ENCODE measurements at regions not wholly inside any gene's neighbourhood (a gene's known extent, or its start where the extent isn't known, plus 50 kb on each side); places are given as distances from the start of the nearest gene placed in this dataset.
"Not testable (repeated sequence)": the region's sequence is repeated elsewhere in the genome, so short reads cannot be mapped to it uniquely, and the experiment has no call there.

- no peak for TF ChIP-seq CTCF (IDR thresholded peaks at IDR 0.05; ENCODE audit: low read depth, low read length, missing control alignments)
- Histone ChIP-seq H3K36me3 (replicated peaks) (no peaks in the 10 kb centered on the region), H3K4me3 (ENCODE audit: low read depth, low read length) (no peak overlapping the region), H3K27me3 (replicated peaks) (no peaks in the 10 kb centered on the region), H3K27ac (no peak overlapping the region)
- DNase-seq = no peak
- in situ Hi-C loops (cut with HindIII; ENCODE audit: low pct_ligation_motif_present, low sequenced_read_pairs) = no loop called here
Measured at GRCh38 chr21:28851645-28852044, 141.0 kb downstream of the LTN1 start.

- DNase-seq; H3K27me3 ChIP-seq (replicated peaks); in situ Hi-C loops (cut with HindIII; ENCODE audit: low pct_ligation_motif_present, low sequenced_read_pairs); H3K4me3 ChIP-seq (ENCODE audit: low read depth, low read length); H3K27ac ChIP-seq; H3K36me3 ChIP-seq (replicated peaks): not testable (repeated sequence)
Measured at GRCh38 chr21:28839237-28839636, 153.4 kb downstream of the LTN1 start.

DNA sequence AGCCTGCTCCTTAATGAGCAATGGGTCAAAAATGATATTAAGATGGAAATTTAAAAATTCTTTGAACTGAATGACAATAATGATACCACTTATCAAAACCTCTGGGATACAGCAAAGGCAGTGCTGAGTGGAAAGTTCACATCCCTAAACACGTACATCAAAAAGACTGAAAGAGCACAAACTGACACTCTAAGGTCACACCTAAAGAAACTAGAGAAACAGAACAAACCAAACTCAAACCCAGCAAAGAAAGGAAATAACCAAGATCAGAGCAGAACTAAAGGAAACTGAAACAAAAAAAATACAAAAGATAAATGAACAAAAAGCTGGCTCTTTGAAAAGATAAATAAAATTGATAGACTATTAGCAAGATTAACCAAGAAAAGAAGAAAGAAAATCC lies 155.3 kb downstream of the LTN1 start:
- in situ Hi-C loops (cut with HindIII; ENCODE audit: low pct_ligation_motif_present, low sequenced_read_pairs); H3K4me3 ChIP-seq (ENCODE audit: low read depth, low read length); DNase-seq; H3K36me3 ChIP-seq (replicated peaks); H3K27me3 ChIP-seq (replicated peaks); H3K27ac ChIP-seq: not testable (repeated sequence)

DNA sequence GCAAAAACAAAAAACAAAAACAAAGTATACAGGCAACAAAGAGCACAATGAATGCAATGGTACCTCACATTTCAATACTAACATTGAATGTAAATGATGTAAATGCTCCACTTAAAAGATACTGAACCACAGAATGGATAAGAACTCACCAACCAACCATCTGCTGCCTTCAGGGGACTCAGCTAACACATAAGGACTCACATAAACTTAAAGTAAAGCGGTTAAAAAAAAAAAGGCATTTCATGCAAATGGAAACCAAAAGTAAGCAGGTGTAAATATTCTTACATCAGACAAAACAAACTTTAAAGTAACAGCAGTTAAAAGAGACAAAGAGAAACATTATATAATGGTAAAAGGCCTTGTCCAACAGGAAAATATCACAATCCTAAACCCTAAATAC lies 156.1 kb downstream of the LTN1 start:
- H3K27me3 ChIP-seq (replicated peaks); H3K27ac ChIP-seq; H3K4me3 ChIP-seq (ENCODE audit: low read depth, low read length); in situ Hi-C loops (cut with HindIII; ENCODE audit: low pct_ligation_motif_present, low sequenced_read_pairs); H3K36me3 ChIP-seq (replicated peaks); DNase-seq: not testable (repeated sequence)

DNA sequence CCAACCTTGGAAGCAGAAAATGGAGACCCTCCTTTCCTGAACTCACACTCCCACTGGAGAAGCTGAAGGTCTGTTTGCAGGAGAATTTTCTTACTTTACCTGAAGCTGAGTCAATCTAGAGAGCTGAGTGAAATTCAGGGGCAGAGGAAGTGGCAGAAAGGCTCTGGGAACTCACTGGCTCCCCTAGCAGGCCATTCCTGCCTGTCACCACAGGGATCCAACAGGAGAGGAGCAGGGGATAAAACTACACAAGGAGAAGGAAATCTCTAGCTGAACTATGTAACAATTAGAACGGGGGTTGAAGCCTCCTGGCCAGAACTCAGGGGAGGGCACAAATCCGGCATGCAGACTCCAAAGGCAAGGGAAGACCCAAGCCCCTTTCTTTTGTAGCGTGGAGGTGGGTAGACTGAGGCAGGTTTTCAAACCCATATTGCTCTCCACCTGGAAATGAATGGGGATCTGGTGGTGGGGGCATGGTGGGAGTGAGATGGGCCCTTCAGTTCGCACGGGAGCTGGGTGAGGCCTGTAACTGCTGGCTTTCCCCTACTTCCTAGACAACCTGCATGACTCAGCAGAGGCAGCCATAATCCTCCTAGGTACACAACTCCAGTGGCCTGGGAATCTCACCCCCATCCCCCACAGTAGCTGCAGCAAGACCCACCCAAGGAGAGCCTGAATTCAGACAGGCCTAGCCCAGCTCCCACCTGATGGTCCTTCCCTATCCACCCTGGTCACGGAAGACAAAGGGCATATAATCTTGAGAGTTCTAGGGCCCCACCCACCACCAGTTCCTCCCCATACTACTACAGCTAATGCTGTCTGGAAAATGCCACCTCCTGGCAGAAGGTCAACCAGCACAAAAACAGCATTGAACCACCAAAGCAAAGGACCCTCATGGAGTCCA lies 158.1 kb downstream of the LTN1 start:
- Histone ChIP-seq H3K27ac (no peak overlapping the region), H3K4me3 (ENCODE audit: low read depth, low read length) (no peak overlapping the region), H3K36me3 (replicated peaks) (no peaks in the 10 kb centered on the region), H3K27me3 (replicated peaks) (no peaks in the 10 kb centered on the region)
- in situ Hi-C loops (cut with HindIII; ENCODE audit: low pct_ligation_motif_present, low sequenced_read_pairs) = no loop called here
- TF ChIP-seq CTCF (IDR thresholded peaks at IDR 0.05; ENCODE audit: low read depth, low read length, missing control alignments) = no peak
- DNase-seq = no peak

GRCh38 chr21:28833609-28834008 lies 159.1 kb downstream of the LTN1 start:
- in situ Hi-C loops (cut with HindIII; ENCODE audit: low pct_ligation_motif_present, low sequenced_read_pairs) = no loop called here
- no peak for DNase-seq
- H3K4me3 ChIP-seq (ENCODE audit: low read depth, low read length) = no peak overlapping the region
- H3K27me3 ChIP-seq (replicated peaks) = no peaks in the 10 kb centered on the region
- no peaks in the 10 kb centered on the region for H3K36me3 ChIP-seq (replicated peaks)
- H3K27ac ChIP-seq = no peak overlapping the region
- no peak for TF ChIP-seq CTCF (IDR thresholded peaks at IDR 0.05; ENCODE audit: low read depth, low read length, missing control alignments)

DNA sequence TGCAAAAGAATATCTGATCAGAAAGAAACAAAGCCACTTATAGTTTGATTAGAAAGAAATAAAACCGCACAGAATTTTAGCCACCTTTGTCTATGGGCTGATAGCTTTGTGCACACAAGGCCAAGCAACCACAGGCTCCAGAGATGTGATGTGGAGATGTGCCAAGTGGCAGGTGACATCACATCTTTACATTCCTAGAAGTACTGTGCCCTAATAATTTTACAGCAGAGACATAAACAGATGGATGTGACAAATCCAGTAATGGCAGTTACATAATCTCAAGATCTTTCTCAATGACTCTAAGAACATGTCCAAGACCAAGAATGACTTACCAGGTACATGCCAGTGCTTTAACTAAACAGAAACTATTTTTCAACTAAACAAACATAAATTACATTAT lies 159.5 kb downstream of the LTN1 start:
- no peak for TF ChIP-seq CTCF (IDR thresholded peaks at IDR 0.05; ENCODE audit: low read depth, low read length, missing control alignments)
- Histone ChIP-seq H3K27ac (no peak overlapping the region), H3K36me3 (replicated peaks) (no peaks in the 10 kb centered on the region), H3K4me3 (ENCODE audit: low read depth, low read length) (no peak overlapping the region), H3K27me3 (replicated peaks) (no peaks in the 10 kb centered on the region)
- DNase-seq = no peak
- in situ Hi-C loops (cut with HindIII; ENCODE audit: low pct_ligation_motif_present, low sequenced_read_pairs) = no loop called here

All from brain microvascular endothelial cell (primary cell).